GM19438 (cell line): ENCODE measurements at regions not wholly inside any gene's neighbourhood (a gene's known extent, or its start where the extent isn't known, plus 50 kb on each side); places are given as distances from the start of the nearest gene placed in this dataset.

Experiments
- ATAC-seq: cut with Tn5 transposase; IDR thresholded peaks from one replicate; pipeline ENCODE4 v1.9.1; 2021; ENCODE audit warnings: low read depth; ENCODE audit not compliant: unreplicated experiment

DNA sequence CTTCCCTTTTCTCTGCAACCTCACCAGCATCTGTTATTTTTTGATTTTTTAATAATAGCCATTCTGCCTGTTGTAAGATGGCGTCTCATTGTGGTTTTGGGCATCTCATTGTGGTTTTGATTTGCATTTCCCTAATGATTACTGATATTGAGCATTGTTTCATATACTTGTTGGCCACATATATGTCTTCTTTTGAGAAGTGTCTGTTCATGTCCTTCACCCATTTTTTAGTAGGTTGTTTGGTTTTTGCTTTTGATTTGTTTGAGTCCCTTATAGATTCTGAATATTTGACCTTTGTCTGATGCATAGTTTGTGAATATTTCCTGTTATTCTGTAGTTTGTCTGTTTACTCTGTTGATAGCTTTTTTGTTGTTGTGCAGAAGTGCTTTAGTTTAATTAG is 312.2 kb upstream of the TBC1D5 start:
- ATAC-seq = no peak

DNA sequence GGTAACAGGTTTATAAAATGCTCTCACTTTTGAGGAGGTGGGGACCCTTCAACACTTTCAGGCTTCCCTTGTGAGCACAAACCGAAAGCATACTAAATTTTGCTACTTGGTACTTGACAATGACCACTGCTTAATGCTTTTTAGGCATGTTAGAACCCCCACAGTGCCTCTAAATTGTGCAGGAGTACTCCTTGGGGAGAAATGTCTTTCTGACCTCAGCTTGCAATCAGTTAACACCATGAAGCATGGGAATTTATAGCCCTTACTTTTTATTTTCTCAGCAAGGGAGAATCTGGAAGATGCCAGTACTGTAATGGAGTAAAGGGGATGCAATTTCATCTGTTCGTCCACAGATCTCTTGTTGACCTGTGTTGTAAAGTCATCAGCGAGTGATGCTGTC is 308.9 kb upstream of the TBC1D5 start:
- no peak for ATAC-seq

DNA sequence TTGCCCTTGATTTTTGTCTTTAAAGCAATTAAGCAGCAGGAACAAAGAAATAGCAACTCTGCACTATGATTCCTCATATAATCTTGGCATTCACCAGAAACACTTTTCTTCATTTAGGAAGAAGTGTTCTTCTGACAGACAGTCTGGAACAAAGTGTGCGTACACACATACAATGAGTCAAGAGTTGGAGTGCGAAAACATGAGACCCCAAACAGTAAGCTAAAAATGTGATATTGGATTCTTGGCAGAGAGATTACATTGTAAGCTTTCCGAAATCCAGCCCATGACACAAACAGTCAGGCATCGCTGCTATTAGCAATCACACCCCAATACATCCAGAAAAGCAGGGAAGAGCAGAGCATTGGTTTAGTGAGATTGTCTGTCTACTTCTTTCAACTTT is 306.7 kb upstream of the TBC1D5 start:
- ATAC-seq = no peak

DNA sequence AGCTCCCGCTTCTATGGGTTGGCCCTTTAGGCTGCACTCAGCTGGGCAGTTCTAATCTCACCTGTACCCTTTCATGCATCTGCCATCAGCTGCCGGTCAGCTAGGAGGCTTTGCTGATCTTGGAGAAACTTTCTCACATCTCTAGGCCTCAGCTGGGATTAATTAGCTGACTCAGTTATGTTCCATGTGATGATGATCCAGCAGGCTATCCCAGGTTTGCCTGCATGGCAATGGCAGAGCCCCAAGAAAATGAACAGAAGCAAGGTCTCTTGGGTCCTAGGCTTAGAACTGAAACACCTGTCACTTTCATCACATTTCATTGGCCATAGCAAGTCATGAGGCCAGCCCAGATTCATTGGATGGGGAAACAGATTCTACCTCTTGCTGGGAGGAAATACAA is 304.6 kb upstream of the TBC1D5 start:
- ATAC-seq = no peak

DNA sequence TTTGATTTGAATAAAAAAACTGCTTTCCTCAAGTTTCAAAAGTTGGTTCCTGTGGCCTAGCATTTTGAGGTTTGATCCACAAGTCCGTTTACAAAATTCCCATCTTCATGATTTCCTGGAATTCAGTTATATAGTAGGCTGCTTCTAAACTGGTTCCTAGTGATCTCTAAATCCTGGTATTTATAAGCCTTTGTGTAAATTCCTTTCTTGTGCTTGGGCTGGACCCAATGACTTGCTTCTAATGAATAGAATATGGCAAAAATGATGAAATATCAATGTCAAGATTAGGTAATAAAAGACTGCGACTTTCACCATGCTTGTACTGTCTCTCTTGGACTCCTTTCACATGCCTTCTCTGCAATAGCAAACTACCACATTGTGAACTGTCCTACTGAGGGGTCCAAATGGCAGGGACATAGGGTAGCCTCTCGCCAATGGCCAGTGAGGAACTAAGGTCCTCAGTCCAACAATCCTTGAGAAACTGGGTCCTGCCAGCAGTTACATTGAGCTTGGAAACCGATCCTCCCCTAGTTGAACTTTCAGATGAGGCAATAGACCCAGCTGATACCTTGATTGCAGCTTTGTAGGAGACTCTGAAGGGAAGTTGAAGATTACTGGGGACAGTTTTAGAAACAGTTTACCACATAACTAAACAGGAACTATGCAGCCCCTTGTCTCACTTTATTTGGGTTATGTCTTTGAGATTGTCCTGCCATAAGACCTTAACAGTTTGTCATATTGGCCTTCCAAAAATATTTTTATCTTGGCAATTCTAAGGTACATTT is 303.9 kb upstream of the TBC1D5 start:
- ATAC-seq = no peak

DNA sequence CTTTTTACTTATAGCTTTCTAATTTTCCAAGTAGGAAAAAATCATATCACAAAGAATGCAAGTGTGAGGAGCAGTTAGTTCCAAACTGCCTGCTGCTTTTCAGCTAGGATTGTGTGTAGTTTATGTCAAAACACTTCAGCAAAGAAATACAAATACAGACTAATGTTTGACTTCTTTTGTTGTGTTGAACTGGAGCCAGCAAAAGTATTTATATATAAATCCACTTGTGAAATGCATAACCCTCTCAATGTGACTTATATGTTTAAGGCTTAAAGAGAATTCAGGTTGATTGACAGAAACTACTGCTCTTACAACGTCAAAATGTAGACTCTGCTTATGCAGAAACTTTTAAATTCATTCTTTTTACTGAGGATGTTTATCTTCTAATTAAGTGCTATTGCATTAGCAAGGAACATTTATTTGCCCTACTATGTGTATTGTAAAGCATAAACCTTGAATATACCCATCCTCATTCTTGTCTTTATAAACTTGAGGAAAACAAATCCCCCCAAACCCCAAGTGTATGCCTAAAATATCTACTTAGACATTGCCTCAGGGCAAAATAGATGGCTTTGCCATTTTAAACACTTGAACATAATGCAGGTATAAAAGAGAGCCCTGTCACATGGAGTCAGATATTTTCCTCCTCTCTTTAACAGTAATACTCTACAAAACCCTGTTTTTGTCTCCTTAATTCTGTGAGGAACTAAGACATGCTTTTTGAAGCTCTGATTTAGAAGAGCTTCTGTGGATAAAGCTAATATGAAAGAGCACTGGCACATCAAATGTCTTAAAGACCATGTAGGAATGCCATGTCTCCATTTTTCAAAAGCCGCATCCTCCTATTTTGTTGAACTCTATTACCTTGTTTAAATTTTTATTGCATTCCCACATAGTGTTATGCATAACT is 302.8 kb upstream of the TBC1D5 start:
- no peak for ATAC-seq

DNA sequence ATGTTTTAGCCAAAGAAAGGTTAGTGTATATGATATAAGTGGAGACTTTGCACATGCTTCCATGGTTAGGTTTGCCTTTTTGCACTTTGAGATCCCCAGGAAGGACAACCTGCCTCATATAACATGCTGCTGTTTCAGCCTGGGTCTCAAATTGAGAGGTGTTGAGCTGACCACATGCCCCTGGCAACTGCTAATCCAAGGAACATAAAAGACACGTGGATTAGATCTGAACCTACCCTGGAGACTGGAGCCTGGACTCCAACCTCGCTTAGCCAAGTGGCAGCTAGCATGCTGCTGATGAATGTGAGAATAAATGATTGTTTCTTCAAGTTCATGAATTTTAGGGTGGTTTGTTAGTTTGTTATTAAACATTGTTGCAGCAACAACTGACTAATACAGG is 301.8 kb upstream of the TBC1D5 start:
- ATAC-seq = no peak

DNA sequence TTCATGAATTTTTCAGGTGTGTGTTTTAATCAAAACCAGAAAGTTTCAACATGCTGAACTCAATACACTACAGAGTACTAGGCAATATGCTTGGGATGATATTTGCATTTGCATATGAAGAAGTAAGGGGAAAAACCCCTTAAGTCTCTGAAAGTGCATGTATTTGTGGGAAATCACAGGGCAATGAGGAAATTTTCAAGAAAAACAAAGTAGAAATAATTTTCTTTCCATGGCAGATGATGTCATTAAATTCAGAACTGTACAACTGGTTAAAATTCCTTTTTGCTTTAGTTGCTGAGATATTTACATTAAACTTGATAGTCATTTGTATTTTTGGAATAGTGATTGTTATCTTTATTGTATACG is 294.0 kb upstream of the TBC1D5 start:
- ATAC-seq = no peak

DNA sequence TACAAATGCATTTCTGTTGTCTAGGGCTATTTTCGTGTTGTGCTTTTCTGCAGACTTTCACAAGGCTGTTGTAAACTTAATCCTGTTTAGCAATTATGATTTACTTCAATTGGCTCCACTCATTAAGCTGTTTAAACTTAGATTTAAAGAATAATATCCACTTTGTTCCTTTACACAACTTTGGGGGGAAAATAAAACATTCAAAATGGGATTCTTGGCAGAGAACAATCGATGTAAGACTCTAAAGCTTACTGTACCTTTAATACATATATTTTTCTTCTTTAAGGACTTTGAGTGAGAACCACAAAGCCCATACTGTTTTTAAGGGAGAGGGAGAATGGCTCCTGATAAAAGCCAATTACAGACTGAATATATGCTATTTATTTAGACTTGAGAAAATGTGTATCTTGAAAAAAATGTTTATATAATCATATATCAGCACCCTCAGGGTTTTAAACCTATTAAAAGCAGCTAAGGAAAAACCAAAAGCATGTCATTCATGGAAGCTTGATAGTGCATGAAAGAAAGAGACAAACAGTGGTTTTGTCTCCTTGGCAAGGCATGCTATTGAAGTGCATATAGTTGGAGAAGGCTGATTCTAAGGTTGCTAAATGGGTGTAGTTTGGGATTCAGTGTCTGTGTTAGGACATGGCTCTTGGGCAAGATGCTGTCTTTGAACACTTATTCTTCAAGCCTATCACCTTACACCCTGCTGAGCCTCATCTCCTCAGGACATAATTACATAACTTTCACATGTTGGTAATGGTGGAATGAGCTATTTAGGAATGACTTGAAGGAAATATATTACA is 293.4 kb upstream of the TBC1D5 start:
- ATAC-seq = no peak

DNA sequence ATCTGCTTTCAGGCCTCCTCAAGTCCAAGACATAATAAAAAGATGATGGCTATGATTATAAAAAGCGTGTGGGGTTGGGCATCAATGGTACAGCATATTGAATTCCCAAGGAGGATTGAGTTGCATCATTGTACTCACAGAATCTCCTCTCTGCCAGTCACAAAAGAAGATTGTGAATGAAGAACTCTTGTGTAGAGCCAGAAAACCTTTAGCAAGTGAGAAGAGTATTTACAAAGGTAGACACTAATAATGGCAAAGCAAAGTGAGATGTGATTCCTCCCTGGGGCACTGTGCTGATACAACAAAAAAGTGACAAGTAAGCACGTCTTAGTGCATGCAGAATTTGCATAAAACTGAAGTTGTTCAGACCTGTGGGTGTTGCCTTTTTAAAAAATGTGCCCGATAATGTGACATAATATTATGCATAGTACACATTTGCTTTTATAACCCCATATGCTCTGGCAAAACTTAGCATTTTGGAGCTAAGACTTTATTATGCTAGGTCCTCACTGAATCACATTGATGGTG is 291.2 kb upstream of the TBC1D5 start:
- ATAC-seq = no peak

DNA sequence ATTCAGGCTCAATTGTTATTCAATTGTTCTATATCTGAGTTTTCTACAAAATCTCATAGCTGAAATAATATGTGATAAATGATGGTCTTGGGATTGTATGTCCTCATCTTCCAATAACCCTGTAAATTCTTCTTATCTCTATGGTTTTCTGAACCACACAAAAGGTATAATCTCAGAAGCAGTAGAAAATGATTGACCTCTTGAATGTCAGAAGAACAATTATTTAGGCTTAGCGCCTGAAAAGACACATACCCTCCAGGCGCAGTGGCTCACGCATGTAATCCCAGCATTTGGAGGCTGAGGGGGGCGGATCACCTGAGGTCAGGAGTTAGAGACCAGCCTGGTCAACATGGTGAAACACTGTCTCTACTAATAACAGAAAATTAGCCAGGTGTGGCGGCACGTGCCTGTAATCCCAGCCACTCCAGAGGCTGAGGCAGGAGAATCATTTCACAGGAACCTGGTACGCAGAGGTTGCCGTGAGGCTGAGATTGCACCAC is 288.0 kb upstream of the TBC1D5 start:
- ATAC-seq = no peak

DNA sequence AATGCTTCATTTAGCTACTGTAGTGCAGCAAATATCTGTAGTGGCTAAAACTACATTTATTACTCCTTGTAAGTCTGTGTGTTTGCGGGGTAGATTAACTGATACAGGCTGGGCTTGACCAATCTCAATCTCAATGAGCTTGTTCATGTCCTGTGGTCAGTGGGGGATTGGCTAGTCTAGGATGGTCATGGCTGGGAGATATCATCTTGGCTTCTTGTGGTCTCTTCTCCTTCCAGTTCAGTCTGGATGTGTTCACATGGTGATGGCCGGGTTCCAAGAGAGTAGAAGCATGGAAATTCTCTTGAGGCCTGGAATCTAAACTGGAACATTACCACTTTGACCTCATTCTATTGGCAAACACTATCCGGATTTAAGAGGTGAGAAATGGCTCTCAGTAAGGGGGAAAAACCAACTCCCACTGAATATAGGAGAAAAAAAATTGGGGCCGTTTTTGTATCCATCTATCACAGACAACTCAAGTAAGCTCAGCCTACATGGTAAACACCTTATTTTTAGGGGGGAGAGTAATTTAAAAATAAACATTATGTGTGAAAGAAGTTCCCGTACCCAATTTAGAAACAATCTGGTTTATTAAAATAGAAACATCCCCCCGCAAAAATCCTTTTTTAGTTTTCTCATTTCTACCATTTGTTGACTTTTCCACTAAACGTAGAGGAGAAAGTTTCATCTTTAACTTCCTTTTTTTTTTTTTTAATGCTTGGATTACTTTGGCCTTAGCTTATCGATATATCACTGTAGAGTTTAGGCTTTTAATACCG is 284.9 kb upstream of the TBC1D5 start:
- no peak for ATAC-seq

DNA sequence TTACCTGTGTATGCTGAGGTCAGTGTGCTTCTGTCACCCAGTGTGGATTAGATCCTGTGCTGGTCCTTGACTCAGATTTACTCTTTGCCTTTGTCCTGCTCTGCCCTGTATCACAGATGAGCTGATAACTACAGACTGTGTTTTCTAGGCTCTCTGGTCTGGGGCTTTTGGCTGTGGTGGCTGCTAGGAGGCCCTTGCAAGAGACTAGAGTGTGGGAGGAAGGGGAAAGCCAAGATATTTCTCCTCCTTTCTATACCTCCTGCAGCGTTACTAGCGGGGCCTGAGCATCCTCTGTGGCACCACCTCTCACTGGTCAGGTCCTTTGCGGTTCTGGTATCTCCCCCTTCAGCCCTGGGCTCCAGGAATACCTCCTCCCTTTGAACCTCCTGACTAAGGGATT is 282.3 kb upstream of the TBC1D5 start:
- ATAC-seq = no peak

DNA sequence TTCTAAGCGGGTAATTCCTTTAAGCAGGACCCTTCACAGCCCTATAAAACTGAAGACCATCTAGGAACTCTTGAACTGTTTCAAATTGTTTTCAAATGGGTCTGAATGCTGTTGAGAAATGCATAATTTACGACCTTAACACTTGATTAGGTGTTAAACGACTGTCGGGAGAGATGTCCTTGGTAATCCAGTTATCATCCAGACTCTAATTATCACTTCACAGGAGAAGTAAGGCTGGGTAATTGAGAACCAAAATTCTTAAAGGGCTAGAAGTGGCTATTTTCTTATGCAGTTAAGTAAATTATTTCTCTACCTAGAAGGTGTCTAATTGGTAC is 276.7 kb upstream of the TBC1D5 start:
- ATAC-seq = no peak

DNA sequence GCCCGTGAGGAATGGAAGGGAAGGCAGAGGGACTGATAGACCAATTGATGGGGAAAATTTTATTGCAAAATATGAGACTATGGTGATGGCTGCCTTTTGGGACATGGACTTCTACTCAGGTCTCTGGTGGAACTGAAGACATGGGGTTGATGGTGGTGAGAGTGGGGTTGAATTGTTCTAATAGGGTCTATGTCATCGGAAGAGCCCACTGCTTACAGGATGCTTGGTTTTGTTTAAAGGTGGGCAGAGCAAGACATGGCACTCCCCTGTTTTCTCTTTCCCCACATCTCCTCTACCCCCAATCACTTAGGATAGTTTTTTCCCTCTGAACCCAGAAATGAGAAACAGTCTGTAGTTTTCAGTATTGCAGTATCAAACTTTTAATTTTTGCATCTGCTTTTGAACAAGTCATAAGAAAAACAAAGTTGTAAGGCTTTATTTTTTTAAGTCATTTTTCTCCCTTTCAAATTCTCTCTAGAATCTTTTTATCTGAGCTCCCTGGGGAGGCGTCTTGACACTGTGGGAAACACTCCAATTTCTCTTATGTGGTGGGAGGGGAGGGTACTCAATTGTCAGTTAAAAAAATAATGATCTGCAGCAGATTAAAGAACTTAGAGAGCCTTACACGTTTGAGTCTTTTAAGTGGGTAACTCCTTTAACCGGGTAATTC is 276.2 kb upstream of the TBC1D5 start:
- ATAC-seq = no peak

DNA sequence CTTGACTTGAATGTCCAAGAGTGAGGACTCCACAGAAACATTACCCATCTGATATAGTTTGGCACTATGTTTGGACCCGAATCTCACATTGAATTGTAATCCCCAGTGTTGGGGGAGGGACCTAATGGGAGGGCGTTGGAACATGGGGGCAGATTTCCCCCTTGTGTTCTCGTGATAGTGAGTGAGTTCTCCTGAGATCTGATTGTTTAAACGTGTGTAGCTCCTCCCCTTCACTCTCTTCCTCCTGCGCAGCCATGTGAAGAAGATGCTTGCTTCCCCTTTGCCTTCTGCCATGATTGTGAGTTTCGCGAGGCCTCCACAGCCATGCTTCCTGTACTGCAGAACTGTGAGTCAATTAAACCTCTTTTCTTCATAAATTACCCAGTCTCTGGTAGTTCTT is 273.9 kb upstream of the TBC1D5 start:
- no peak for ATAC-seq

DNA sequence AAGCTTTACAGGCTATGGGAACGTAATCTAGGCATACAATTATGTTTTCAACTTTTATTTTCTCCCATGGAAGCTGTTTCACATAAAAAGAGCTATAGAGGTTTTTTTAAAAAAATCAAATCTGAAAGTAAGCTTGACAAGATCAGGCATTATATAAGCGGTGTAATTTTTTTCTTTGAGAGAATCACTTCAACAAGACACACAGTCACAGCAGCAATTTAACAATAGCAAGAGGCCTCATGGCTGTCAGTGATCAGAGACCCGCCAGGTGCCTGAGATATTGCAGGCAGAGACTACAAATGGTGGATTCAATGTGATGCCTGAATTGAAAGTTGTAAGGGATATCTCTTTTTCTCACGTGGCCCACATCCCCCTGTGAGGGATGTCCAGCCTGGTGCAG is 270.5 kb upstream of the TBC1D5 start:
- ATAC-seq = no peak

DNA sequence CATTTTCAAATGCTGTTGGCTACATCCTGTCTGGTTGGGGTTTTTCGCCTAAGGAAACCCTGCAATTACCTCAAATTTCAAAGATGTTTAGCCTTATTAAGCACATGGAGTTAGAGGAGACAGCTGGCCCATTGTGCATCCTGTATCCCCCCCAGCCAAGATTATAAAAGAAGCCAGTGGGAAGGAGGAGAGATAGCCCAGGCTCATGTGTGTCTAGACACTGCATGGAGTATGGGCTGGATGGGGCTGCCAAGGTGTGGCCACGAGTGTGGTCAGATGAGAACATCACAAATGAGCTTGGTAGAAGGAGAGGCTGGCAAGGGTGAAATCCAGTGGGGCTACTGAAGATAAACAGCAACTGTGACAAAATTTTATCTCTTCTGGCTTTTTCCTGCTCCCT is 270.0 kb upstream of the TBC1D5 start:
- ATAC-seq = no peak

DNA sequence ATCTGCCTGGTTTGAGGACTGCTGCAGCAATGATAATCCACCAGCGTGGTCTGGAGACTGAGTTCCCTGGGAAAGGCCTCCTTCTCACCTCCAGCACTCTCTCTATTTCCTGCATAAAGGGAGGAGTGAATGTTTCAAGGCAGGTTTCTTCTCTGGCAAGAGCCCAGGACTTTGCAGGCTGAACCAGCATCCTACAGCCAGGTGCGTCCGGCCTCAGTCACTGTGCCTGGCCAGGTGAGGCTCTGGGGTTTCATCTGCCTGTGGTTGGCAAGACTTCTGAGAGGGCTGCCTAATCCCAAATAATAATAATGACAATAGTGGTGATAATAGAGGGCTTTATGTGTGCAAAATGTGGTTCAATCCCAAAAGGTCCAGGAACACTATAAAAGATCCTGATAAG is 269.0 kb upstream of the TBC1D5 start:
- no peak for ATAC-seq

DNA sequence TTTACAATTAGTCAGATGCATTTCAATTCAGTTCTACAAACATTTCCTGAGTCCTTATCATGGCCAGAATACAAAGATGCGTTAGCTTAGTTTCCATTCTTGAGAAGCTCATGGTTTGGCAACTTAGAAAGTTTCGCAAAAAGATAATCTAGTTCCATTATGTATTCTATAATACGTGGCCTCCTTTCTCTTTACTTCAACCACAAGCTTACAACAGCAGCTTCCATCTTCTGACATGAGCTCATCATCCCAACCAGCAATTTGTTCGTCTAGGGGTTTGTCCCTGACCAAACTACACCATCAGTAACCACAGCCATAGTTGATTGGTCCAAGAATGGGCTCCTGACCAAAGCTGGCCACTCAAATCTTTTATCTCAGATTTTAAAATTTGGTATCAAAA is 267.6 kb upstream of the TBC1D5 start:
- ATAC-seq = no peak
